ENCODE measurements at regions not wholly inside any gene's neighbourhood (a gene's known extent, or its start where the extent isn't known, plus 50 kb on each side); places are given as distances from the start of the nearest gene placed in this dataset.

GRCh38 chr14:104392396-104393198 lies 187.0 kb upstream of the C14orf180 start:
- no peak overlapping the region for H3K4me3 Mint-ChIP-seq (ENCODE audit: low read depth)
- TF ChIP-seq, protein P1, sequence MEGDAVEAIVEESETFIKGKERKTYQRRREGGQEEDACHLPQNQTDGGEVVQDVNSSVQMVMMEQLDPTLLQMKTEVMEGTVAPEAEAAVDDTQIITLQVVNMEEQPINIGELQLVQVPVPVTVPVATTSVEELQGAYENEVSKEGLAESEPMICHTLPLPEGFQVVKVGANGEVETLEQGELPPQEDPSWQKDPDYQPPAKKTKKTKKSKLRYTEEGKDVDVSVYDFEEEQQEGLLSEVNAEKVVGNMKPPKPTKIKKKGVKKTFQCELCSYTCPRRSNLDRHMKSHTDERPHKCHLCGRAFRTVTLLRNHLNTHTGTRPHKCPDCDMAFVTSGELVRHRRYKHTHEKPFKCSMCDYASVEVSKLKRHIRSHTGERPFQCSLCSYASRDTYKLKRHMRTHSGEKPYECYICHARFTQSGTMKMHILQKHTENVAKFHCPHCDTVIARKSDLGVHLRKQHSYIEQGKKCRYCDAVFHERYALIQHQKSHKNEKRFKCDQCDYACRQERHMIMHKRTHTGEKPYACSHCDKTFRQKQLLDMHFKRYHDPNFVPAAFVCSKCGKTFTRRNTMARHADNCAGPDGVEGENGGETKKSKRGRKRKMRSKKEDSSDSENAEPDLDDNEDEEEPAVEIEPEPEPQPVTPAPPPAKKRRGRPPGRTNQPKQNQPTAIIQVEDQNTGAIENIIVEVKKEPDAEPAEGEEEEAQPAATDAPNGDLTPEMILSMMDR (IDR thresholded peaks at IDR 0.05; ENCODE audit: unreplicated experiment): no peak
- H3K9me3 Mint-ChIP-seq (ENCODE audit: low read depth): peaks cover 3% of the 10 kb centered on the region
- no peak overlapping the region for H3K27ac Mint-ChIP-seq
- DNase-seq (ENCODE audit: low spot score, unreplicated experiment): no peak
- peaks cover 34% of the 10 kb centered on the region for H3K27me3 Mint-ChIP-seq
- no peaks in the 10 kb centered on the region for H3K4me1 Mint-ChIP-seq (ENCODE audit: low read depth)
- no peaks in the 10 kb centered on the region for H3K36me3 Mint-ChIP-seq (ENCODE audit: insufficient read depth)

GRCh38 chr14:104393199-104393897 lies 186.2 kb upstream of the C14orf180 start:
- H3K36me3 Mint-ChIP-seq (ENCODE audit: insufficient read depth): no peaks in the 10 kb centered on the region

GRCh38 chr14:104393898-104394381 lies 185.6 kb upstream of the C14orf180 start:
- Mint-ChIP-seq H3K27me3 (peaks cover 38% of the 10 kb centered on the region), H3K4me1 (ENCODE audit: low read depth) (no peaks in the 10 kb centered on the region), H3K36me3 (ENCODE audit: insufficient read depth) (no peaks in the 10 kb centered on the region), H3K9me3 (ENCODE audit: low read depth) (peaks cover 7% of the 10 kb centered on the region), H3K27ac (no peak overlapping the region), H3K4me3 (ENCODE audit: low read depth) (no peak overlapping the region)
- TF ChIP-seq, protein P1 (IDR thresholded peaks at IDR 0.05; ENCODE audit: unreplicated experiment): no peak
- no peak for DNase-seq (ENCODE audit: low spot score, unreplicated experiment)

More at GRCh38 chr14:104393199-104393897, 186.2 kb upstream of the C14orf180 start:
- Mint-ChIP-seq H3K27me3 (peaks cover 38% of the 10 kb centered on the region), H3K4me3 (ENCODE audit: low read depth) (no peak overlapping the region), H3K4me1 (ENCODE audit: low read depth) (no peaks in the 10 kb centered on the region), H3K27ac (no peak overlapping the region), H3K9me3 (ENCODE audit: low read depth) (peaks cover 7% of the 10 kb centered on the region)
- TF ChIP-seq, protein P1 (IDR thresholded peaks at IDR 0.05; ENCODE audit: unreplicated experiment): no peak
- no peak for DNase-seq (ENCODE audit: low spot score, unreplicated experiment)

DNA sequence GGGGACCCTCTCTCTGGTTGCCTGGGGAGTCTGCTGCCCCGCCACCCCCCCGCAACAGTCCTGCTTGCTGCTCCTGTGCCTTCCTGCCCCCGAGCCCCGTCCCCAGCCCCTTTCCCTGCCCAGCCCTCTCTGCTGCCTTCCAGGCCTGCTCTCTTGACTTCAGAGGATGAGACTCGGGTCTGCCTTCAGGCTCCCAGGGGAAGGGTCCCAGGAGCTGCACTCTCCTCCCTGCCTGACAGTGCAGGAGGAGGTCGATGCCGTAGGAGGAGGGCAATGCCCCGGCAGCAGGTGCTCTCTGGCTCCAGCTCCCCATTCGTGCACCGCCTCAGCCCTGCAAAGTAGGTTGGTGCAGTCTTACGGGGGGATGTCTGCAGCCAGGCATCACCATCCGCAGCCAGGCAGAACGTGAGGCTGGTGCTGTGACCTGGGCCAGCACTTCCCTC lies 185.1 kb upstream of the C14orf180 start:
- H3K27me3 Mint-ChIP-seq: peaks cover 38% of the 10 kb centered on the region
- TF ChIP-seq, protein P1 (IDR thresholded peaks at IDR 0.05; ENCODE audit: unreplicated experiment): no peak
- H3K4me1 Mint-ChIP-seq (ENCODE audit: low read depth): no peaks in the 10 kb centered on the region
- no peaks in the 10 kb centered on the region for H3K36me3 Mint-ChIP-seq (ENCODE audit: insufficient read depth)
- peaks cover 11% of the 10 kb centered on the region for H3K9me3 Mint-ChIP-seq (ENCODE audit: low read depth)
- H3K4me3 Mint-ChIP-seq (ENCODE audit: low read depth): no peak overlapping the region
- no peak for DNase-seq (ENCODE audit: low spot score, unreplicated experiment)
- no peak overlapping the region for H3K27ac Mint-ChIP-seq

- Mint-ChIP-seq H3K9me3 (ENCODE audit: low read depth) (peaks cover 11% of the 10 kb centered on the region), H3K27ac (no peak overlapping the region)
- DNase-seq (ENCODE audit: low spot score, unreplicated experiment): no peak
Observed at GRCh38 chr14:104395276-104395675, 184.3 kb upstream of the C14orf180 start.

More at GRCh38 chr14:104395276-104395675, 184.3 kb upstream of the C14orf180 start:
- no peak overlapping the region for H3K4me3 Mint-ChIP-seq (ENCODE audit: low read depth)
- TF ChIP-seq, protein P1 (IDR thresholded peaks at IDR 0.05; ENCODE audit: unreplicated experiment): no peak
- H3K4me1 Mint-ChIP-seq (ENCODE audit: low read depth): peaks cover 2% of the 10 kb centered on the region
- H3K27me3 Mint-ChIP-seq: peaks cover 38% of the 10 kb centered on the region
- H3K36me3 Mint-ChIP-seq (ENCODE audit: insufficient read depth): no peaks in the 10 kb centered on the region
